ENCODE measurements at regions not wholly inside any gene's neighbourhood (a gene's known extent, or its start where the extent isn't known, plus 50 kb on each side); places are given as distances from the start of the nearest gene placed in this dataset.

DNA sequence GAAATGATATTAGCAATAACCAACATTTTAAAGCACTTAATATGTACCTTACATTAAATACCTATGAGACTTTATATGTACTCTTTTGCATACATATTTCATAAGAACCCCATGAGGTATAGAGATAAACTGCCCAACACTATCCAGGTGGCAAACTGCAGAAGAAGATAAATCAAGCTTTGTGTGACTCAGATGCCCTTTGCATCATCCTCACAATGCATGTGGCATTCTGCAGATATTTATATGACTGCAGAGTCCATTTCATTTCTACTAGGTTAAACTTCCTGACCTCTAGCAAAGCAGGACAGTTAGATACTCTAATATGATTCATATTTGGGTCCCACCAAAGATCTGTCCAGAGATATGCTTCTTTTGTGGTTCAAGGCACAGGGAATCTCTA lies 85.6 kb upstream of the RASGEF1B start:
- no peak for DNase-seq

DNA sequence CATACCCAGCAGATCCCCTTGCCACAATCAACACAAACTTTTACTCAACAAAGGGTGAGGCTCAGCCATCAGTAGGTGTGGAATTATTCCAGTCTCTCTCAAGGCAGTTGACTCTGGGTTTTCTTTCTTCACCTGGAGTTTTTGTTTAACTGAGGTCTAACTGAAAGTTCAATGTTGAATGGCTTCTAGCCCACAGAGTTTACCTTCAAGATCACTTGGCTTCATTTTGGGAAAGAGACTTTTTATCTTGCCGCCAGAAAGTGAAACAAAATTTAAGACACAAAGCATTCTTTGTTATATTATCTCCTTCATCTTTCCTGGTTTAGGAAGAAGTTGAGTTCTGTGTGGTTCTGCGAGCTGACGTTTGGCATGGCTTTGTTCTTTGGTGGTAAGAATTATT lies 83.8 kb upstream of the RASGEF1B start:
- DNase-seq, result no peak

DNA sequence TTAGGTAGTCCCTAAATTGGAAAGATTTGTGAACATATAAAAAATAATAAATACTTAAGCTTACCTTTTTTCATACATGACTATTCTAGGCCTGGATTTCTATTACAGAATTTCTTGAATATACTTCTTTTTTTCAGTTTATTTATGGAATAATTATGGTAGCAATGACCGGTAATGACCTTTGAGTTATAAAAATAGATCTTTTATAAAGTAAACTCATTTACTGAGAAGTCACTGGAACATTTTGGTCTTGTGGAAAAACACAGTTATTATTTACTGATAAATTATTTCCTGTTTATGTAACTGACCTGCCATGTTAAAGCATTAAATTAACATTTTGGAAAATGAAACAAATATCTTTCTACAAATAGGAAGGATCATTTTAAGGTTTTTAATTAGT lies 80.4 kb upstream of the RASGEF1B start:
- no peak for DNase-seq

DNA sequence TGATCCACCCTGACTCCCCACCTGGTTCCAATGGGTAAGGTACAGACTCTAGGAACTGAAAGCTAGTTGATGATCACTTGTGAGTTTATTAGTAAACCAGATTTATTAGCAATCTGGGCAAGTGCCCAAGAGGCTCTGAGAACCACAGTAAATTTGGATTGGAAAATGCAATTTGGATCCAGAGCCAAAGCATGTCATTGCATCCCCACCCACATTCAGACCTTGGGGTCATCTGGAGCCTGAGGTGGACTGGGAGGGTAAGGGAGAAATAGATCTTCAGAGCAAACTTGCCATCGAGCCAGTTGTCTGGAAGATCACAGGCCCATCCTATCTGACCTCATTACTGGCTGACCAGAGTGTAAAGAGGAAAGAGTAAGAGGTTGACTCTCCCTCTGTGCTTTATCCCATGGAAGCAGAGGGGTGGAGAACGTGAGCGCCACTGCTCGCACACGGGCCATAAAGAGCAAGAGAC lies 78.7 kb upstream of the RASGEF1B start:
- peak in 2 of 3 donors; percentile 23 to 65 for DNase-seq

DNA sequence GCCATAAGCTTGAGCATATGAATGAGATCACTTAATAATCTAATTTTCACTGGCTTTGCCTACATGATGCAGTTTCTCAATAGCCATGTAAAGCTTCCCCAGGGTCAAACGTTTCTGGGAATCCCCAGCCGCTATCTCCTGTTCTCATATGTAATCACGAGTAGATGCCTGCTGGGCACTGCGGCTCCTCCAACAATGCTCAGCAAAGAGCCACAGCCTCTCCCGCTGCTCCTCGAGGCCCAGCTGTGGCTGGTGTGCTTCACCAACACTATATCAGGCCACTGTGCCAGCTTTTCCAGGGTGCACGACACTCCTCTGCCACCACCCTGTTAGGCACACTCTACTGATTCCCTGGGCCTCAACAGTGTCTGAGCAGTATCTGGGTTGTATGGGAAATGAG lies 78.3 kb upstream of the RASGEF1B start:
- DNase-seq, result peak in 1 of 3 donors; percentile 22

DNA sequence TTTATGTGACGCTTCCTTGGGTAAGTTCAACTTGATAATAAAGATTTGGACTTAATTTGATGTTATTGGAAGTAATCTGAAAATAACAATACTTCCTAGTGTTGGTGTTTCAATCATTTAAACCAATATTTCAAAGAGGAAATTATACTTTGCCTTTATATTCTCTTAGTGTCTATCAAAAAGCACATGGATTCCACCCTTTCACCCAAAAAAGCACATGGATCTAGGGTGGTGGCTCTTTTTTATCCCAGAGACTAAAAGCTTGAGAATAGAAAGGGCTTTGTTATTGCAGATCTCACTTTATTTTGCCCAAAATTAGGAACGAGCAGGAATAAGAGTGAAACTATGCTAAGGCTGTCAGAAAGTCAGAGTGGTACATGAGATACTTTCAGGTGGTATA lies 75.1 kb upstream of the RASGEF1B start:
- no peak for DNase-seq

DNA sequence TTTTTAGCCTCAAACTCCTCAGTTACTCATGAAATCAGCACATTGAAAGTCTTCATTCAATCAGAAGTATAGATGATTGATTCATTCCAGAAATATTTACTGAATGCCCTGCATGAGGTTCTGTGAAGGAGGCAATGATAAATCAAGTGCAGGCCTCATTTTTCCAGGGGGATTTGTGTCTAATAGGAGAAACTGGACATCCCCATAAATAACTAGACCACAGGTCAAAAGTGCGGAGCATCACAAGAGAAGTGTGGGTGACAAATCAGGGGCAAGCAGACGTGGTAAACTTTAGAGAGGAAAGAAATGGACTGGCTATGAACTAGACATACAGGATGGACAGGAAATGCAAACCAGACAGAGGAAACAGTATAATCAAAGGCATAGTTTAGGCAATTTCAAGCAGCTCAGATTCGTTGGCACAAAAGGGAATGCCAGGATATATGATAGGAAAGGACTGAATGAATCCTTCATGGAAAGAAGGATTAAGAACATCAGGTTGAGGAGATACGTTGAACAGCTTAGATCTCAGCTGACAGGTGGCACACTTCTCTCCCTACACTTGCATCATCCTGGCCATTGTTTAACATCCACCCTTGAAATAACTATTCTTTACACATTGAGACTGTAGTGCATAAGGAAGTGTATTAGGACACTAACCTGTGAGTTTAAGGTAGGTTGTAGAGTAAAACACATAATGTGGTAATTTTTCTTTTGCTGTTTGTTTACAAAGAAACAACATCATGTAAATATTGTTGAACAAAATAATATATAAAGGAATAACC lies 69.6 kb upstream of the RASGEF1B start:
- DNase-seq, result no peak

DNA sequence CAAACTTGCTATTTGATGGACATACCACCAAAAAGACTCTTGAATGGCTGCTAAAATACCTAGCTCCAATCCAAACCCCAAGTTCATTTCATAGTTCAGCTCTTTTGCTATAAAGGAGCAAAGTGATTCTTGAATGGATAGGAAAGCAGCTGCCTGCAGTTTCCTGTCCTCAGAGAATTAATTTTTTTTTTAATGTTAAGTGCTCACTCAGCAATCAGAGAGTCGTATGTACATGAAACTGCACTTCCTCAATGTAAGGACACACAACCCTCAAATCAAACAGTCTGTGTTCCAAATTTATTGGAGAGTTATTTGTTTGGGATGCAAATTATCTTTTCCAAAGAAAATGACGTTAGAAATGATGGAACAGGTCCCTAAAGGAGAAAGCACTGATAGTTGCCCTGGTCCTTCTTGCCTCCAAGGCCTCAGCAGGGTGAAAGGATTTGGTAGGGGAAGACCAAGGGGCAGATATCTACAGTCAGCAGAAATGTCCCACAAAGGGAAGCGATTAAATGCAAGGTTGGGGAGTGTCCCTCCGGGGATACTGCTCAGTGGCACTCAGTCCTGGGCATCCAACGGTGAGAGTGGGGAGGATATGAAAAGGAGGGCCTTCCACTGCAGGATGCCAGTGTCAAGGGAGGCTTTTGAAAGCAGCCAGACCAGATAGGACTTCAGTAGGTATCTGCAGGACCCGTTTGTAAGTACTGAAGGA lies 67.2 kb upstream of the RASGEF1B start:
- DNase-seq, result peak in 1 of 3 donors; percentile 32

DNA sequence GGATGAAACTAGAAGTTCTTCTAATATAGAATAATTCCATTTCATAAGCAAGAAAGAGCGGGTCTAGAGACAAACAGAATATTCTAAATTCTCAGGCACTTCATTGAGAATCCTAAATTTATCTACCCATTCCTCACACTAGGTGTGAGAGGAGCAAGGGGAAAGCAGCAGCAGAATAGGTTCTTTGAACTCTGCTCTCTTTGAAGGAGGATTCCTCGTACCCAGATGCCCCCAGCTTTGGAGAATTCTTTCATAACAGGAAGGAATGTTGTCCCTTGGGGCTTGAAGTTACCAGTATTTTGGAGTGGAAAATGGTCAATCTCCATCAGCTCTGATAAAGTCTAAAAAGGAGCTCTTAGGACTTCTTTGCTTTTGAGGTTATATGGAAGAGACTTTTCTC lies 59.7 kb upstream of the RASGEF1B start:
- DNase-seq, result no peak

DNA sequence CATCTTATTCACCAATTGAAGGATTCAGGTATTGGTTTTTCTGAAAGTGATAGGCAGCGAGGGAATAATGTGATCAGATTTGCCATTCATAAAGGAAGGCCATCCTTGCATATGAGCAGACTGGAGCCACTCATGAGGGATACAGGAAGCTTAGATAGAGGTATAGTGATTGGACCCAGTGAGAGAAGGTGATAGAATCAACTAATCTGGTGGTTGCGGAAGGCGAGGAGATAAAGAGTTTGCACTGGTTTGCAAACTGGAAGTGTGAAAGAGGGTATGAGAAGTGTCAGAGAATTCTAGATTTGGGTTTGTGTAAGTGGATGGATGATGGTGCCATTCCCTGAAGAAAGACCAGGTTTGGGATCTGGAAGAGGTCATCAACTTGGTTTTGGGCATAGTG lies 57.3 kb upstream of the RASGEF1B start:
- no peak for DNase-seq

DNA sequence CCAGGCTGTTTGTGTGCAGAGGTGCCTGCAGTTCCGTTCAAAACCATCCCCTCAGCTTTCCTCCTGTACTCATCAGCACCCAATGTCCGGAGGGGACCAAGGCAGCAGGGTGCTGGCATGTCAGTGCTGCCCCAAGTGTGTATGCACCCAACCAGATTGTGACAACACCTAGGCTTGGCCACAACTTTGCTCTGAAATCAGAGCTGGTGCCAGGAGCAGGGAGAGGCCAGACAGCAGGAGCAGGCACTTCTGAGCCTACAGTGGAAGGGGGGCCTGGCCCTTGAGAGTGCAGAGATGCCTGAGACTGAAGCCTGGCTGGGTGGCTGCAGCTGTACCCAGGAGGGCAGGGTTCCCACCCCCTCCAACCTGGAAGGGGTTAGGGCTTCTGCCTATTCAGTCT lies 56.5 kb upstream of the RASGEF1B start:
- no peak for DNase-seq

DNA sequence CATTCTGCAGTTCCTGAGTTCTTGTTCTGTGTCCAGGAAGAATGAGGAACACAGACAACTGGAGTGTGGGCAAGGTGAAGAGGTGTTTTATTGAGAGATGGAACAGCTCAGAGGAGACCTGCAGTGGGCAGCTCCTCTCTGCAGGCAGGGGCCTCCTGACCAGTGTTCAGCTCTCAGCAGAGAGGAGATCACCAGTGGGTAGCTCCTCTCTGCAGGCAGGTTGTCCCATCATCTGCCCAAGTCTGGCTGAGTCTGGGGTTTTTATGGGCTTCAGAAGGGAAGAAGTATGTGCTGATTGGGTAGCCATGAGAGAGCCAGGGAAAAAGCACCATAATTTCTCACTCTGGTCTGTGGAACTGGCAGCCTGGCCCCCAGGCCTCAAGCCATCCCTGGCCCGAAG lies 56.0 kb upstream of the RASGEF1B start:
- DNase-seq, result no peak

DNA sequence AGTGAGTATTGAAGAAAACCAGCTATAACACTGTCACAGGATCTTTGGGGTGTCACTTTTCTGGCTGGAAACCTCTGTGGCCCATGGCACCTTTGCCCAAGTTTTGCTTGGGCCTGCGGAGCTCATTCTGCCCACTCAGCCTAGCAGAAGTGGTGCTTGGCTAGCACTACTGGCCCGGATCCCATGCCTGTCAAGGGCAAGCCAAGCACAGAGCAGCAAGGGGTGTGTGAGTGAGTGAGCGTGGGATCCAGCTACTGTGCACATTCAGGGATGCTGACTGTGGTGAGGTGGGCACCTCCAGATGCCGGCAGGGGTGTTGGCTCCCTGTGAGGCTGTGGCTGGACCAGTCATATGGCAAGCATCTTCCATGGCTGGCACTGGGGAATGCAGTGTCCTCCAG lies 55.4 kb upstream of the RASGEF1B start:
- no peak for DNase-seq

DNA sequence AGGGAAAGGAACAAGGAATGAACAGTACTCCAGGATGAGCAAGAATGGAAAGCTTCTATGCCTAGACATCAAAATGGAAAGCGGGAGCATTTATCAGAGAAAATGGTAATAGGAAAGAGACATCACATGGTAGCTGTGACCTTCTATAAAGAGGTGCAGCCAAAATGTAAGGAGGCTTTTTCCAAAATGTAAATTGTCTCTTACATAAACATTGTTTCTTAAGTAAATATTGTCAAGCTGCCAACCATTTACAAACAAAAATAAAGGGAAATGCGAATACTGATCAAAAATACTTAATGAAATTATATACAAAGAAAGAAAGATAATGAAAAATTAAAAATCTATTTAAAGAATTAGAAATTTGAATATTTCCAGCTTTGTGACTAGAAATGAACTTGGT lies 55.0 kb upstream of the RASGEF1B start:
- DNase-seq, result no peak

DNA sequence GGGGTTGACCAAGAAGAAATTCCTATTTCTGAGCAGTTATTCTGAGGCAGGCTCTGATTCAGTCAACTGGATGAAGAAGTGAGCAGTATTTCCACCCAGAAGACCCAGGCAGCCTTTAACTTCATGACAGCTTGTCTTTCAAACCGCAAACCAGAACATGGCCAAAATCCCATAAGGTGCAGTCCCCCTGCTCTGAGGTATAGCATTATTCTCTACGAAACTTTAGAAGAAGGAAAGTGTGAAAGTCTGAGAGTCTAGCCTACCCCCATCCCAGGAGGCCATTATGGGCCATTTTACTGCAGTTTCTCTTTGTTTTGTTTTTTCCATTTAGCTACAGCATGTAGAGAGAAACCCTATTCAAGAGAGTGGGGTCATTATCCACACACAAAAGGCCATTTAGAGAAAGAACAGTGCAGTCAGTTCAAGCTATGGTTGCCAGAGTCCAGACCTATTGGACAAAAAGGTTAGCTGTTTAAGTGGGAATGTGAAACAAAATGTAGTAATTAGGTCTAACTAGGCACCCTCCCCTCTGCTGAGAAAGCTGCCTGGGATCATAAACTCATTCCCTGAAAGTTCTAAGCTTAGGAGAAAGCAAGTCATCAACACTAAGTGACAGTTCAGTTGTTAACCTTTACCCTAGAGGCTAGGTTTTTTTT lies 52.1 kb upstream of the RASGEF1B start:
- no peak for DNase-seq

DNA sequence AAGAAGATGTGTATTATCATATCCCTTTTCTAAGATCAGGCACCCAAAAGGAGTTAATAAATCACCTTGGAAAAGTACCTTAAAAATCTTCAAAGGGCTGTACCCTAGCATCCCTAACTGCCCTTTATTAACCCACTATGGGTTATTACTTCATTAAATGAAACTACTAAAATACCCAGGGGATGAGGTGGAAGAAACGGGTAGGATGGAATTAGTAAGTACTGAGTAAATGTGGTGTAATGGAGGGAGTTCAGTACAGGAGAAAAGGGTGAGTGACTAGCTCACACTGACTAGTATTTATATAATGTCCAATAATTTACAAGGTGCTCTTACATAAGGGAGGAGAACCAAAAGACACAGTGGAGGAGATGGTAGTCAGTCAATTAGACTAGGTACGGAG lies 51.0 kb upstream of the RASGEF1B start:
- no peak for DNase-seq

DNA sequence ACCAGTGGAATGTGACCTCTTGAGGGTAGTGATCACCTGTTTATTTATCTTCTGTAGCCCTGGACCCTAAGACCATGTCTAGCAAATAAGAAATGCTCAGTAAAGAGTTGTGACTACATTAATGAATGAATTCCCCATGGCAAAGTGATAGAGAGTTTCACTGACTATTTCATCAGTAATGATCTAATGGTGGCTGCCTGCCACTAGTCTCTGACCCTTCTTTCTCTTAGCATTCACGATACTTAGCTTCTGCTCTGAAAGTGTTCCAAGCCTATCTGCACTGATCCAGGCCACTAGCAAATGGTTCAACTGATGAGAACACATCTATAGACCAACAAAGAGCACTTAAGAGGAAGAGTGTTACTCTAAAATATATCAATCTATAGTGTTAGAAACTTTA lies 50.0 kb upstream of the RASGEF1B start:
- DNase-seq, result no peak

Data from muscle of back (tissue), 3 donors.